Thyroid gland (tissue), 4 donors: ENCODE measurements at regions not wholly inside any gene's neighbourhood (a gene's known extent, or its start where the extent isn't known, plus 50 kb on each side); places are given as distances from the start of the nearest gene placed in this dataset.
"Not testable (repeated sequence)": the region's sequence is repeated elsewhere in the genome, so short reads cannot be mapped to it uniquely, and the experiment has no call there.

Experiments used
- DNase-seq, 2 donors: peaks; one replicate each; pipeline ENCODE4 v3.0.0-alpha.2; 2019
- H3K27ac ChIP-seq, 3 donors: fragments of 200-600 bp; sonication (generic); 1 replicate in 2 of 3; 2 replicates in 1 of 3; pipeline ENCODE4 v1.5.1; 2016 to 2019; ENCODE audit warnings: mild to moderate bottlenecking in 1 of 3, moderate library complexity in 1 of 3
- H3K27me3 ChIP-seq: fragments of 200-600 bp; sonication (generic); one replicate; pipeline ENCODE4 v1.5.1; 2019
- H3K36me3 ChIP-seq, 2 donors: fragments of 200-600 bp; sonication (generic); one replicate each; pipeline ENCODE4 v1.5.1; 2016 to 2019
- H3K4me1 ChIP-seq, 2 donors: fragments of 200-600 bp; sonication (generic); one replicate each; pipeline ENCODE4 v1.5.1; 2017 to 2019
- H3K4me3 ChIP-seq, 3 donors: fragments of 200-600 bp; sonication (generic); replicated peaks in 1 of 3; 1 replicate in 2 of 3; 2 replicates in 1 of 3; pipeline ENCODE4 v1.5.1; 2016; ENCODE audit warnings: mild to moderate bottlenecking in 1 of 3
- H3K9me3 ChIP-seq: fragments of 200-600 bp; sonication (generic); one replicate; pipeline ENCODE4 v1.5.1; 2017
- POLR2A ChIP-seq, 2 donors: fragments of 450-650 bp; IDR thresholded peaks; one replicate each; pipeline ENCODE4 v1.6.1; 2017; ENCODE audit warnings: antibody characterized with exemption in 2 of 2, mild to moderate bottlenecking in 2 of 2, moderate library complexity in 1 of 2
- WGBS, 2 donors: methylation state at CpG; one replicate each; pipeline ENCODE4 v1.1.5; 2017; 5-methylcytosine and 5-hydroxymethylcytosine counted together
- intact Hi-C: fragments of 100-400 bp; cut with DNase I; formaldehyde crosslinking; loops from one replicate; pipeline ENCODE4 v1.15.1; 2023
- TF ChIP-seq, protein P1 (sequence below), 6 experiments: fragments of 200-600 bp in 3 of 6; fragments of 450-650 bp in 3 of 6; sonication (generic) in 3 of 6; IDR thresholded peaks; one replicate each; pipeline ENCODE4 v1.5.1; 2016 to 2019; ENCODE audit warnings: antibody characterized with exemption in 6 of 6, mild to moderate bottlenecking in 2 of 6, inconsistent platforms in 1 of 6, moderate library complexity in 1 of 6

DNA sequence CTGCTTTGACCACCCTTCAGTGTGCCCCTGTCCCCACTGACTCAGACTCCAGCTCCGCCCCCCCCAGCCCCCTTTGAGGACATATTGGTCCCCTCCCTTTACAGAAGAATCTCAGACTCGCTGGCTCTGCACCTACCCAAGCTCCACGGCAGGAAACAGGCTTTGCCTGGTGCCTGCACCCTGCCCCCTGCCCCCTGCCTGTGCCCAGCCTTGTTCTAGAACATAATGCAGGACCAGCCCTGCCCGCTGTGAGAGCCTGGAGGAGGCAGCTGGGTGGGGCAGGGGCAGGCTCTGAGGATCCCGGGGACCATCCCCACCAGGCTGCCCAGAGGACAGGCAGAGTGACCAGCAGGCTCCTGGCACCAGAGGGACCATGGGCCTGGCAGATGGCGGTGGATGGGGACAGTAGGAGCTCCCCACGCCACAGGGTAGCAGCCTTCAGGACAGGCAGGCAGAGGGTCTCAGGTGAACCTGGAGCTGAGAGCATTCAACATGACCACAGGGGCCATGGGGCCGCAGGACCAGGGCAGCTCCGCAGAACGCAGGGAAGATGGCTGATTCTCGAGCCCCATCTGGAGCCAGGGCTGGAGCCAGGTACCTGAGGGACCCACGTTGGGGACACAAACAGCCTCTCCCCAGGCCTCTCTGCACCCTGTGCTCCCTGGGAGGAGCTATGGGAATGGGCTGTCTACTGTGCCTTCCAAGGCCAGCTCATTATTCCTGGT, 165.0 kb upstream of the FOXD4L5 start:
- H3K27me3 ChIP-seq, intact Hi-C loops, H3K36me3 ChIP-seq, H3K27ac ChIP-seq, DNase-seq, H3K9me3 ChIP-seq, H3K4me3 ChIP-seq, H3K4me1 ChIP-seq: not testable (repeated sequence)
- WGBS, 2 donors: 70 to 100% methylated on average over 1 to 7 of the region's 12 CpGs

DNA sequence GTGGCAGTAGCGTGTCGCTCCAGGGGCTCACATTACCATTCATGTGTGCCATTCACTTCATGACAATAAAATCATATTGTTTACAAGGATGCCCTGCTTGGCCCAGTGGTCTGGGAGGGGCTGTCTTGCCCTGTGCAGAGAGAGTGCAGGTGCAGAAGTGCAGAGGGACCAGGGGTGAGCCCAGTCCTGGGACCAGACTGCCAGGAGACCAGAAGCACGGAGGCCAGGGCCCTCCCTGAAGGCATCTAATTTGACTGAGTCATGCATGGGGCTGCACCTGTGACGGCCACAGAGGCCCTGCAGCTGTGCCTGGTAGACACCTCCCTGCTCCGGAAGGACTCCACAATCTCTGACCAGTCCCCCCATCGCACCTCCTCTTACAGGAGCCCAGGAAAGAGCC, 164.4 kb upstream of the FOXD4L5 start:
- Histone ChIP-seq H3K9me3 (no peaks in the 10 kb centered on the region), H3K27ac (no peak overlapping the region), H3K4me3 (no peak overlapping the region), H3K27me3 (no peaks in the 10 kb centered on the region), H3K36me3 (no peaks in the 10 kb centered on the region), H3K4me1 (no peaks in the 10 kb centered on the region)
- TF ChIP-seq POLR2A (IDR thresholded peaks at IDR 0.05): no peak
- TF ChIP-seq, protein P1, sequence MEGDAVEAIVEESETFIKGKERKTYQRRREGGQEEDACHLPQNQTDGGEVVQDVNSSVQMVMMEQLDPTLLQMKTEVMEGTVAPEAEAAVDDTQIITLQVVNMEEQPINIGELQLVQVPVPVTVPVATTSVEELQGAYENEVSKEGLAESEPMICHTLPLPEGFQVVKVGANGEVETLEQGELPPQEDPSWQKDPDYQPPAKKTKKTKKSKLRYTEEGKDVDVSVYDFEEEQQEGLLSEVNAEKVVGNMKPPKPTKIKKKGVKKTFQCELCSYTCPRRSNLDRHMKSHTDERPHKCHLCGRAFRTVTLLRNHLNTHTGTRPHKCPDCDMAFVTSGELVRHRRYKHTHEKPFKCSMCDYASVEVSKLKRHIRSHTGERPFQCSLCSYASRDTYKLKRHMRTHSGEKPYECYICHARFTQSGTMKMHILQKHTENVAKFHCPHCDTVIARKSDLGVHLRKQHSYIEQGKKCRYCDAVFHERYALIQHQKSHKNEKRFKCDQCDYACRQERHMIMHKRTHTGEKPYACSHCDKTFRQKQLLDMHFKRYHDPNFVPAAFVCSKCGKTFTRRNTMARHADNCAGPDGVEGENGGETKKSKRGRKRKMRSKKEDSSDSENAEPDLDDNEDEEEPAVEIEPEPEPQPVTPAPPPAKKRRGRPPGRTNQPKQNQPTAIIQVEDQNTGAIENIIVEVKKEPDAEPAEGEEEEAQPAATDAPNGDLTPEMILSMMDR (IDR thresholded peaks at IDR 0.05): no peak
- 77 to 86% methylated on average over 4 to 5 of the region's 6 CpGs for WGBS, 2 donors
- intact Hi-C loops: no loop called here
- DNase-seq: no peak

DNA sequence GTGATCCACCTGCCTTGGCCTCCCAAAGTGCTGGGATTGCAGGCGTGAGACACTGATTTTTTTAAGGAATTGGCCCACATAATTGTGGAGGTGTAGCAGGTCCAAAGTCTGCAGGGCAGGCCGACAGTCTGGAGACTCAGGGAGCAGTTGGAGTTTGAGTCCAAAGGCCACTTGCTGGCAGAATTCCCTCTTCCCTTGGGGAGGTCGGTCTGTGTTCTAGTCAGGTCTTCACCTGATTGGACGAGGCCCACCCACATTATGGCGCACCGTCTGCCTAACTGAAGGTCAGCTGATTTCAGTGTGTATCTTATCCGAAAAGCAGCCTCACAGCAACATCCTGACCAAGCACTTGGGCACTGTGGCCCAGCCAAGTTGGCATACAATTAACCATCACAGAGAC, 162.1 kb upstream of the FOXD4L5 start:
- 73 to 87% methylated on average over 6 of the region's 7 CpGs for WGBS, 2 donors
- H3K4me1 ChIP-seq, H3K36me3 ChIP-seq, H3K27ac ChIP-seq, DNase-seq, H3K4me3 ChIP-seq, H3K9me3 ChIP-seq, H3K27me3 ChIP-seq, intact Hi-C loops: not testable (repeated sequence)

DNA sequence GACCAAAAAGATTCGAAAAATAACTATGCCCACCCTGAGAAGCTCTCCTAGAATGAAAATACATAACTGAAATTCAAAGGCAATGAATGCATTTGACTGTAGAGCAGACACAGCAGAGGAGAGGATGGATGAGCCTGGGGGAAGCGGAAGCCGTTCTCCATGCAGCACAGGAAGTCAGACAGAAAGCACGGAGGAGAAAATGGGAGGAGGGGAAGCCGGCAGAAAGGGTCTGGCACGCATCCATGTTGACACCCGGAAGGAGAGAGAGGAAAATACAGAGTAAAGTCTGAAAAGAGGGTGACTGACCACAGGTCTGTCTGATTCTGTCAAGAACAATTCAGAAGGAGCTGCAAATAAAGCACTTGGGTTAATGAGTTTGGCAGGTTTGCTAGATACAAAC, 161.0 kb upstream of the FOXD4L5 start:
- DNase-seq, H3K27me3 ChIP-seq, H3K4me1 ChIP-seq, H3K4me3 ChIP-seq, intact Hi-C loops, H3K27ac ChIP-seq, H3K9me3 ChIP-seq, H3K36me3 ChIP-seq: not testable (repeated sequence)
- 87 to 89% methylated on average over 7 of the region's 7 CpGs for WGBS, 2 donors

DNA sequence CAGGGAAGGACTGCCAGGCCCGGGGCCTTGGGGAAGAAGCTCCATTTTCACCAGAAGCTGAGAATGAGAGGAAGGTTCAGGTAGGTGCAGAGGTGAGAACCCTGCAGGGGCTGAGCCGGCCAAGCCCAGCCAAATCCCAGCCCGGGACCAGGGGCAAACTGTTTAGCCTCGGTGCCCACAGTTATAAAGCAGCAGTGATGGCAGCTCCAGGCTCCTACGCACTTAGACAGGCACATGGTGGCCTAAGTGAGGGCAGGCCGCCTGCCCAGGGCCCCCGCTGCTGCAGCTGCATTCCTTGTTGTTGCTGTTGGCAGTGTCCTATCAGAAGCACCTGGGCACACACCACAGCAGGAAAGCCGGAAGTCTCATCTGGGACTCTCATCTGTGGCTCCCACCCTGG, 159.9 kb upstream of the FOXD4L5 start:
- TF ChIP-seq, protein P1 (IDR thresholded peaks at IDR 0.05): no peak
- no peak for TF ChIP-seq POLR2A (IDR thresholded peaks at IDR 0.05)
- no peaks in the 10 kb centered on the region for H3K4me1 ChIP-seq
- DNase-seq: no peak
- H3K36me3 ChIP-seq: no peaks in the 10 kb centered on the region
- no peaks in the 10 kb centered on the region for H3K27me3 ChIP-seq
- WGBS, 2 donors: 74 to 78% methylated on average over 4 to 5 of the region's 8 CpGs
- H3K4me3 ChIP-seq: no peak overlapping the region
- H3K27ac ChIP-seq: no peak overlapping the region
- intact Hi-C loops: no loop called here
- H3K9me3 ChIP-seq: no peaks in the 10 kb centered on the region

DNA sequence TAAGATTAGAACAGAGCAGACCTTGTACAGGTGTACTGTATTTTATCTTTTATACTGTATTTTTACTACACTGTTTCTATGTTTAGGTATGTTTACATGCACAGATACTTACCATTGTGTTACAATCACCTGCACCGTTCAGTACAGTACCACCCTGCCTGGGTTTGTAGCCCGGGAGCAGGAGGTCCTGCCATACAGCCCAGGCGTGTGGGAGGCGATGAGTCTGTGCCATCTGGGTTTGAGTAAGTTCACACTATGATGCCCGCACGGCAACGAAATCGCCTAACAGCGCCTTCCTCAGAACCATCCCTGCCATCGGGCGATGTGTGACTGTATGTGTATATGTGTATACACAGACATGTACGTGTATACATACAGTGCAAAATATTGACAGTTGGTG, 157.1 kb upstream of the FOXD4L5 start:
- H3K27ac ChIP-seq, H3K4me1 ChIP-seq, H3K36me3 ChIP-seq, H3K27me3 ChIP-seq, intact Hi-C loops, H3K9me3 ChIP-seq, DNase-seq, H3K4me3 ChIP-seq: not testable (repeated sequence)
- WGBS, 2 donors: 84 to 90% methylated on average over 8 to 12 of the region's 12 CpGs

DNA sequence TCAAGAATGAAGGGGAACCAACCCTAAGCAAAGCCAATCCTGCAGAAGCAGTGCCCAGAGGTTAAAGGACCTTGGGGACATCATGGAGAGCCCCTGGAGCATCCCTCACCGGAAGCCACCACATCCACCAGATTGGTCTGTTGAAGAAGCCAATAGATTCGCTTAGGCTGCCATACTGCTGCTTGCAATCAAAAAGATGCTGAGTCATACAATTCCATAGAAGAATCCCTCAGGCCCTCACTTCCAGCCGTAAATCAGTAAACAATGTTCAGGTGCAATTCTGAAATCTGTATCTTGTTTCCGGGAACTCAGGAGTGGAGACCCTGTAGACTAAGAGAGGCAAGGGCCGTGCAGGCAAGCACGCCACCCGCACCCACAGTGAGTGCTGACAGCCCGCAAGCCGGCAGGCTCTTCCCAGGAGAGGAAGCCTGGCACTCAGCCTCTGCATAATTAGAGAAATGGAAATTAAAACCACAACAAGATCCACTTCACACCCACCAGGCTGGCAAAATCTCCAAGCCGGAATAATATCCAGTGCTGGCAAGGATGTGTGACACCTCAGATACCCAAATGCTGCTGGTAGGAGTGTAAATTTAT, 156.4 kb upstream of the FOXD4L5 start:
- DNase-seq, H3K4me3 ChIP-seq, intact Hi-C loops, H3K27me3 ChIP-seq, H3K36me3 ChIP-seq, H3K4me1 ChIP-seq, H3K9me3 ChIP-seq, H3K27ac ChIP-seq: not testable (repeated sequence)
- WGBS, 2 donors: 88 to 90% methylated on average over 9 to 10 of the region's 10 CpGs
